OCI-LY1 (cell line): ENCODE measurements at regions not wholly inside any gene's neighbourhood (a gene's known extent, or its start where the extent isn't known, plus 50 kb on each side); places are given as distances from the start of the nearest gene placed in this dataset.

Experiments
- H2AFZ ChIP-seq: fragments of 200-600 bp; sonication (generic), shearing (Covaris generic); 2 replicates; pipeline ENCODE4 v1.6.0; 2014; ENCODE audit warnings: antibody characterized with exemption, mild to moderate bottlenecking, low read length
- H3F3A ChIP-seq: fragments of 200-600 bp; sonication (generic), shearing (Covaris generic); 2 replicates; pipeline ENCODE4 v1.6.0; 2014; ENCODE audit warnings: mild to moderate bottlenecking, antibody characterized with exemption, low read length, moderate library complexity; ENCODE audit not compliant: insufficient read depth
- H3K27ac ChIP-seq: fragments of 200-600 bp; sonication (generic); 2 replicates; pipeline ENCODE4 v1.5.1; 2014; ENCODE audit warnings: low read length, mixed run types, mild to moderate bottlenecking, low read depth; ENCODE audit not compliant: poor library complexity, severe bottlenecking
- H3K27me3 ChIP-seq: fragments of 200-600 bp; sonication (generic); 2 replicates; pipeline ENCODE4 v1.6.0; 2014; ENCODE audit warnings: antibody characterized with exemption, mild to moderate bottlenecking, low read length, moderate library complexity; ENCODE audit not compliant: insufficient read depth
- H3K36me3 ChIP-seq: fragments of 200-600 bp; sonication (generic); 2 replicates; pipeline ENCODE4 v1.6.1; 2014; ENCODE audit warnings: mild to moderate bottlenecking, antibody characterized with exemption, low read length, moderate library complexity, mixed read lengths; ENCODE audit not compliant: insufficient read depth
- H3K4me1 ChIP-seq: fragments of 200-600 bp; sonication (generic); 2 replicates; pipeline ENCODE4 v1.5.1; 2014; ENCODE audit warnings: mild to moderate bottlenecking, low read length, moderate library complexity; ENCODE audit not compliant: insufficient read depth, severe bottlenecking
- H3K4me2 ChIP-seq: fragments of 200-600 bp; sonication (generic), shearing (Covaris generic); 2 replicates; pipeline ENCODE4 v1.6.1; 2014; ENCODE audit warnings: low read length
- H3K4me3 ChIP-seq: fragments of 200-600 bp; sonication (generic); 2 replicates; pipeline ENCODE4 v1.5.1; 2014; ENCODE audit warnings: low read length, low read depth, mild to moderate bottlenecking, mixed read lengths; ENCODE audit not compliant: poor library complexity, severe bottlenecking
- H3K79me2 ChIP-seq: fragments of 200-600 bp; shearing (Covaris generic); 2 replicates; pipeline ENCODE4 v1.6.1; 2016; ENCODE audit warnings: mixed run types, low read length, mixed read lengths; ENCODE audit not compliant: insufficient read depth
- H3K9ac ChIP-seq: fragments of 200-600 bp; sonication (generic), shearing (Covaris generic); 2 replicates; pipeline ENCODE4 v1.6.1; 2014; ENCODE audit warnings: mild to moderate bottlenecking, low read length, mixed read lengths
- H3K9me2 ChIP-seq: fragments of 200-600 bp; sonication (generic), shearing (Covaris generic); 2 replicates; pipeline ENCODE4 v1.6.1; 2014; ENCODE audit warnings: low read depth, mild to moderate bottlenecking, low read length, mixed read lengths
- H3K9me3 ChIP-seq: fragments of 200-600 bp; shearing (Covaris generic); 2 replicates; pipeline ENCODE4 v1.6.1; 2014; ENCODE audit warnings: low read length, mixed read lengths
- H4K20me1 ChIP-seq: fragments of 200-600 bp; sonication (generic), shearing (Covaris generic); 2 replicates; pipeline ENCODE4 v1.6.0; 2016; ENCODE audit warnings: mild to moderate bottlenecking, low read length; ENCODE audit not compliant: insufficient read depth
- EZH2 ChIP-seq: fragments of 200-600 bp; sonication (generic), shearing (Covaris generic); IDR thresholded peaks from 2 replicates; pipeline ENCODE4 v1.8.0; 2017; ENCODE audit warnings: borderline replicate concordance, mixed run types, mild to moderate bottlenecking, antibody characterized with exemption, low read length, moderate library complexity, mixed read lengths
- TF ChIP-seq, protein P1 (sequence below): fragments of 200-600 bp; sonication (generic), shearing (Covaris generic); IDR thresholded peaks from 2 replicates; pipeline ENCODE4 v1.5.1; 2017; ENCODE audit warnings: mild to moderate bottlenecking, antibody characterized with exemption, low read length, moderate library complexity, mixed read lengths

- H3K9me3 ChIP-seq = no peaks in the 10 kb centered on the region
- no peaks in the 10 kb centered on the region for H3K4me1 ChIP-seq
- no peaks in the 10 kb centered on the region for H4K20me1 ChIP-seq
- no peak overlapping the region for H3K27ac ChIP-seq
- no peak overlapping the region for H2AFZ ChIP-seq
- no peak overlapping the region for H3K4me2 ChIP-seq
- H3K4me3 ChIP-seq = no peak overlapping the region
- no peak overlapping the region for H3K9ac ChIP-seq
- H3K9me2 ChIP-seq = no peaks in the 10 kb centered on the region
- H3F3A ChIP-seq = no peaks in the 10 kb centered on the region
- no peaks in the 10 kb centered on the region for H3K27me3 ChIP-seq
- H3K79me2 ChIP-seq = no peaks in the 10 kb centered on the region
- H3K36me3 ChIP-seq = no peaks in the 10 kb centered on the region
- TF ChIP-seq, protein P1, sequence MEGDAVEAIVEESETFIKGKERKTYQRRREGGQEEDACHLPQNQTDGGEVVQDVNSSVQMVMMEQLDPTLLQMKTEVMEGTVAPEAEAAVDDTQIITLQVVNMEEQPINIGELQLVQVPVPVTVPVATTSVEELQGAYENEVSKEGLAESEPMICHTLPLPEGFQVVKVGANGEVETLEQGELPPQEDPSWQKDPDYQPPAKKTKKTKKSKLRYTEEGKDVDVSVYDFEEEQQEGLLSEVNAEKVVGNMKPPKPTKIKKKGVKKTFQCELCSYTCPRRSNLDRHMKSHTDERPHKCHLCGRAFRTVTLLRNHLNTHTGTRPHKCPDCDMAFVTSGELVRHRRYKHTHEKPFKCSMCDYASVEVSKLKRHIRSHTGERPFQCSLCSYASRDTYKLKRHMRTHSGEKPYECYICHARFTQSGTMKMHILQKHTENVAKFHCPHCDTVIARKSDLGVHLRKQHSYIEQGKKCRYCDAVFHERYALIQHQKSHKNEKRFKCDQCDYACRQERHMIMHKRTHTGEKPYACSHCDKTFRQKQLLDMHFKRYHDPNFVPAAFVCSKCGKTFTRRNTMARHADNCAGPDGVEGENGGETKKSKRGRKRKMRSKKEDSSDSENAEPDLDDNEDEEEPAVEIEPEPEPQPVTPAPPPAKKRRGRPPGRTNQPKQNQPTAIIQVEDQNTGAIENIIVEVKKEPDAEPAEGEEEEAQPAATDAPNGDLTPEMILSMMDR = no peak
- no peak for TF ChIP-seq EZH2
Observed at GRCh38 chrX:144293229-144293628, 409.4 kb downstream of the UBE2NL start.

GRCh38 chrX:144295921-144296320 lies 412.1 kb downstream of the UBE2NL start:
- H3K27me3 ChIP-seq = no peaks in the 10 kb centered on the region

GRCh38 chrX:144297221-144297620 lies 413.4 kb downstream of the UBE2NL start:
- Histone ChIP-seq H4K20me1 (no peaks in the 10 kb centered on the region), H3K4me1 (no peaks in the 10 kb centered on the region), H3K4me3 (no peak overlapping the region), H3K9ac (no peak overlapping the region), H3K27ac (no peak overlapping the region), H3K9me3 (no peaks in the 10 kb centered on the region), H3F3A (no peaks in the 10 kb centered on the region), H2AFZ (no peak overlapping the region), H3K9me2 (no peaks in the 10 kb centered on the region), H3K27me3 (no peaks in the 10 kb centered on the region), H3K79me2 (no peaks in the 10 kb centered on the region), H3K36me3 (no peaks in the 10 kb centered on the region), H3K4me2 (no peak overlapping the region)
- TF ChIP-seq, protein P1 = no peak
- TF ChIP-seq EZH2 = no peak

More at GRCh38 chrX:144295921-144296320, 412.1 kb downstream of the UBE2NL start:
- TF ChIP-seq, protein P1 = no peak
- no peak for TF ChIP-seq EZH2
- Histone ChIP-seq H3F3A (no peaks in the 10 kb centered on the region), H3K27ac (no peak overlapping the region), H3K4me3 (no peak overlapping the region), H3K36me3 (no peaks in the 10 kb centered on the region), H3K9me2 (no peaks in the 10 kb centered on the region), H3K4me1 (no peaks in the 10 kb centered on the region), H3K4me2 (no peak overlapping the region), H4K20me1 (no peaks in the 10 kb centered on the region), H3K79me2 (no peaks in the 10 kb centered on the region), H3K9me3 (no peaks in the 10 kb centered on the region), H2AFZ (no peak overlapping the region), H3K9ac (no peak overlapping the region)
